WTC11 (cell line): ENCODE measurements at regions not wholly inside any gene's neighbourhood (a gene's known extent, or its start where the extent isn't known, plus 50 kb on each side); places are given as distances from the start of the nearest gene placed in this dataset.

Experiments
- ATAC-seq: fragments of 200-7000 bp; cut with Tn5 transposase; 2 replicates; pipeline ENCODE4 v1.10.0; 2021; ENCODE audit warnings: mild to moderate bottlenecking, moderate library complexity
- CTCF ChIA-PET: fragments of 300-600 bp; sonication (Branson Sonifier 250); formaldehyde crosslinking; loops from one replicate; lab custom pipeline; 2021; ENCODE audit warnings: antibody characterized with exemption; lab: Charles Lee
- POLR2A ChIA-PET: fragments of 350-600 bp; sonication (Branson Sonifier 250); formaldehyde crosslinking; loops from one replicate; lab custom pipeline; 2021; ENCODE audit warnings: antibody characterized with exemption; lab: Charles Lee
- DNase-seq: peaks from one replicate; pipeline ENCODE4 v3.0.0; 2021; ENCODE audit warnings: low spot score
- H3K27ac Mint-ChIP-seq: 2 replicates; pipeline ENCODE4 v1.8.0; 2021; ENCODE audit warnings: mixed read lengths
- H3K27me3 Mint-ChIP-seq: 2 replicates; pipeline ENCODE4 v1.8.0; 2021; ENCODE audit warnings: low read depth, mild to moderate bottlenecking, moderate library complexity, mixed read lengths
- H3K36me3 Mint-ChIP-seq: 2 replicates; pipeline ENCODE4 v1.8.0; 2021; ENCODE audit warnings: mixed read lengths
- H3K4me1 Mint-ChIP-seq: 2 replicates; pipeline ENCODE4 v1.8.0; 2022; ENCODE audit warnings: mixed read lengths
- H3K4me3 Mint-ChIP-seq: 2 replicates; pipeline ENCODE4 v1.8.0; 2021; ENCODE audit warnings: mild to moderate bottlenecking, moderate library complexity, mixed read lengths
- H3K9me3 Mint-ChIP-seq: 2 replicates; pipeline ENCODE4 v1.8.0; 2021; ENCODE audit warnings: mixed read lengths
- AFF4 ChIP-seq: sonication (generic); formaldehyde crosslinking; IDR thresholded peaks from 2 replicates; pipeline ENCODE4 v1.8.1; 2023; ENCODE audit warnings: mild to moderate bottlenecking, missing genetic modification reagents, borderline replicate concordance
- ATF2 ChIP-seq: sonication (generic); formaldehyde crosslinking; IDR thresholded peaks from 2 replicates; pipeline ENCODE4 v1.8.1; 2022; ENCODE audit warnings: low read depth, missing genetic modification reagents, borderline replicate concordance
- CBFB ChIP-seq: sonication (generic); formaldehyde crosslinking; IDR thresholded peaks from 2 replicates; pipeline ENCODE4 v1.8.1; 2022; ENCODE audit warnings: mild to moderate bottlenecking, low read depth, missing genetic modification reagents
- CTCF ChIP-seq: fragments of 200-600 bp; IDR thresholded peaks from 2 replicates; pipeline ENCODE4 v1.8.0; 2022; ENCODE audit warnings: antibody characterized with exemption
- E2F5 ChIP-seq: sonication (generic); formaldehyde crosslinking; IDR thresholded peaks from 2 replicates; pipeline ENCODE4 v1.8.1; 2022; ENCODE audit warnings: mild to moderate bottlenecking, moderate library complexity, missing genetic modification reagents
- ESRRA ChIP-seq: sonication (generic); formaldehyde crosslinking; IDR thresholded peaks from 2 replicates; pipeline ENCODE4 v1.8.1; 2022; ENCODE audit warnings: mild to moderate bottlenecking, missing genetic modification reagents, borderline replicate concordance
- FOXK1 ChIP-seq: sonication (generic); formaldehyde crosslinking; IDR thresholded peaks from 2 replicates; pipeline ENCODE4 v1.8.0; 2022; ENCODE audit warnings: mild to moderate bottlenecking, moderate library complexity, missing genetic modification reagents
- FOXP1 ChIP-seq: sonication (generic); formaldehyde crosslinking; IDR thresholded peaks from 2 replicates; pipeline ENCODE4 v1.8.0; 2022; ENCODE audit warnings: missing genetic modification reagents, mild to moderate bottlenecking, moderate library complexity, borderline replicate concordance
- GRHL2 ChIP-seq: fragments of 250-450 bp; sonication (Bioruptor Pico); IDR thresholded peaks from 2 replicates; pipeline ENCODE4 v1.8.0; 2022; ENCODE audit warnings: mild to moderate bottlenecking, moderate library complexity; ENCODE audit not compliant: insufficient replicate concordance, severe bottlenecking
- IRF2 ChIP-seq: sonication (generic); formaldehyde crosslinking; IDR thresholded peaks from 2 replicates; pipeline ENCODE4 v1.8.0; 2022; ENCODE audit warnings: low read depth, missing genetic modification reagents, borderline replicate concordance
- MAX ChIP-seq: sonication (generic); formaldehyde crosslinking; IDR thresholded peaks from 2 replicates; pipeline ENCODE4 v1.8.0; 2022; ENCODE audit warnings: mild to moderate bottlenecking, missing genetic modification reagents
- NFATC4 ChIP-seq: fragments of 250-450 bp; sonication (Bioruptor Pico); IDR thresholded peaks from 2 replicates; pipeline ENCODE4 v1.9.0; 2021; ENCODE audit warnings: mild to moderate bottlenecking
- NFE2L1 ChIP-seq: sonication (generic); formaldehyde crosslinking; IDR thresholded peaks from 2 replicates; pipeline ENCODE4 v1.8.1; 2023; ENCODE audit warnings: missing genetic modification reagents
- NR1H2 ChIP-seq: sonication (generic); formaldehyde crosslinking; IDR thresholded peaks from 2 replicates; pipeline ENCODE4 v1.9.0; 2021; ENCODE audit warnings: mild to moderate bottlenecking, moderate library complexity, missing genetic modification reagents
- OVOL2 ChIP-seq: fragments of 250-450 bp; sonication (Bioruptor Pico); IDR thresholded peaks from 2 replicates; pipeline ENCODE4 v1.9.0; 2021; ENCODE audit warnings: mild to moderate bottlenecking, borderline replicate concordance
- PRRX2 ChIP-seq: fragments of 250-450 bp; sonication (Bioruptor Pico); IDR thresholded peaks from 2 replicates; pipeline ENCODE4 v1.8.0; 2021; ENCODE audit warnings: mild to moderate bottlenecking
- RORB ChIP-seq: fragments of 250-450 bp; sonication (Bioruptor Pico); IDR thresholded peaks from 2 replicates; pipeline ENCODE4 v1.9.0; 2021; ENCODE audit warnings: mild to moderate bottlenecking
- TCF7 ChIP-seq: sonication (generic); formaldehyde crosslinking; IDR thresholded peaks from 2 replicates; pipeline ENCODE4 v1.8.0; 2022; ENCODE audit warnings: mild to moderate bottlenecking, low read depth, missing genetic modification reagents, moderate library complexity
- TEAD4 ChIP-seq: sonication (generic); formaldehyde crosslinking; IDR thresholded peaks from 2 replicates; pipeline ENCODE4 v1.8.0; 2022; ENCODE audit warnings: mild to moderate bottlenecking, missing genetic modification reagents
- ZBTB43 ChIP-seq: sonication (generic); formaldehyde crosslinking; IDR thresholded peaks from 2 replicates; pipeline ENCODE4 v1.8.1; 2023; ENCODE audit warnings: mild to moderate bottlenecking, missing genetic modification reagents
- ZNF138 ChIP-seq: sonication (generic); formaldehyde crosslinking; conservative IDR thresholded peaks from 2 replicates; pipeline ENCODE4 v1.8.1; 2022; ENCODE audit warnings: mild to moderate bottlenecking, moderate library complexity, missing genetic modification reagents
- ZNF317 ChIP-seq: sonication (generic); formaldehyde crosslinking; IDR thresholded peaks from 2 replicates; pipeline ENCODE4 v1.8.1; 2023; ENCODE audit warnings: low read depth, mild to moderate bottlenecking, moderate library complexity, missing genetic modification reagents, borderline replicate concordance
- ZNF396 ChIP-seq: fragments of 250-450 bp; sonication (Bioruptor Pico); IDR thresholded peaks from 2 replicates; pipeline ENCODE4 v1.8.0; 2021; ENCODE audit warnings: mild to moderate bottlenecking, moderate library complexity, borderline replicate concordance
- ZNF425 ChIP-seq: fragments of 250-450 bp; sonication (Bioruptor Pico); conservative IDR thresholded peaks from 2 replicates; pipeline ENCODE4 v1.9.0; 2021; ENCODE audit warnings: mild to moderate bottlenecking
- ZNF671 ChIP-seq: fragments of 250-450 bp; sonication (Bioruptor Pico); IDR thresholded peaks from 2 replicates; pipeline ENCODE4 v1.8.0; 2021; ENCODE audit warnings: mild to moderate bottlenecking

- TF ChIP-seq ATF2 (CRISPR knock-in tag): no peak
- TF ChIP-seq ZNF317: no peak
- no peak for TF ChIP-seq OVOL2
- TF ChIP-seq ZNF396 (CRISPR knock-in tag): no peak
- no peak for TF ChIP-seq ZNF671 (CRISPR knock-in tag)
- TF ChIP-seq ESRRA (CRISPR knock-in tag): no peak
These were observed 84.0 kb downstream of the DIPK2A start (continued) for GRCh38 chr3:144055604-144056003.

- CTCF ChIA-PET: no interaction called here
- H3K9me3 Mint-ChIP-seq: no peaks in the 10 kb centered on the region
These were observed 87.1 kb downstream of the DIPK2A start for GRCh38 chr3:144058713-144059112.

More at GRCh38 chr3:144058713-144059112, 87.1 kb downstream of the DIPK2A start:
- POLR2A ChIA-PET: no interaction called here
- ATAC-seq: no peak
- TF ChIP-seq NFATC4 (CRISPR knock-in tag): no peak
- no peak for TF ChIP-seq TEAD4
- TF ChIP-seq CBFB (CRISPR knock-in tag): no peak
- no peak for TF ChIP-seq PRRX2 (CRISPR knock-in tag)
- TF ChIP-seq NFE2L1 (CRISPR knock-in tag): no peak
- TF ChIP-seq MAX (CRISPR knock-in tag): no peak
- no peak for TF ChIP-seq NR1H2 (CRISPR knock-in tag)
- no peak for TF ChIP-seq IRF2 (CRISPR knock-in tag)
- no peak for TF ChIP-seq TCF7 (CRISPR knock-in tag)
- TF ChIP-seq ZNF425 (CRISPR knock-in tag): no peak
- TF ChIP-seq FOXP1 (CRISPR knock-in tag): no peak
- no peak for TF ChIP-seq ZNF138 (CRISPR knock-in tag)
- no peak for TF ChIP-seq E2F5 (CRISPR knock-in tag)
- TF ChIP-seq OVOL2: no peak
- TF ChIP-seq CTCF: no peak
- TF ChIP-seq FOXK1 (CRISPR knock-in tag): no peak
- no peak for TF ChIP-seq AFF4 (CRISPR knock-in tag)
- TF ChIP-seq RORB (CRISPR knock-in tag): no peak
- TF ChIP-seq ZBTB43 (CRISPR knock-in tag): no peak
- no peak for TF ChIP-seq GRHL2 (CRISPR knock-in tag)
- no peak overlapping the region for H3K4me3 Mint-ChIP-seq
- H3K27me3 Mint-ChIP-seq: no peaks in the 10 kb centered on the region
- no peak overlapping the region for H3K27ac Mint-ChIP-seq
- peaks cover 18% of the 10 kb centered on the region for H3K4me1 Mint-ChIP-seq
- H3K36me3 Mint-ChIP-seq: no peaks in the 10 kb centered on the region
- no peak for DNase-seq
